LoVo (cell line): ENCODE measurements at regions not wholly inside any gene's neighbourhood (a gene's known extent, or its start where the extent isn't known, plus 50 kb on each side); places are given as distances from the start of the nearest gene placed in this dataset.
"Not testable (repeated sequence)": the region's sequence is repeated elsewhere in the genome, so short reads cannot be mapped to it uniquely, and the experiment has no call there.

ENCODE experiments used
- DNase-seq: peaks from one replicate; pipeline ENCODE4 v3.0.0-alpha.2; 2016; ENCODE audit warnings: low spot score

DNA sequence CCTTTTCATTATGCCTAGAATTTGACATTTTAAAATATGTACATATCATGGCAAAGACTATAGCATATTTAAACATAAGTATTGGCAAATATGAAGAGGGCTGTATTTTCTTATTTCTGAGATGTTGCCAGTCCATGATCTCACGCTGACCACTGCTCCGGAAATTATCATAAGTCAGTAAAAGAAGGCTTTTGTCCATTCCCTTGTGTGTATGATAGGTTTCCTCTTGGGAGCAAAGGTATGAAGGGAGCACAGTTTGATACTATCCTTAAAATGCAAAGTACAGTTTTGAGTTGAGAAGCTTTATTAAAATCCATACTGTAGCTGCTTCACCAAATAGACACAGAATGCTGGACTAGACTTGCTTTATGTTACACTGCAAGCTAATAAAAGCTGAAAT is 52.6 kb upstream of the AGA start:
- DNase-seq: no peak

- not testable (repeated sequence) for DNase-seq
These were observed 53.4 kb upstream of the AGA start for GRCh38 chr4:177495626-177496025.

GRCh38 chr4:177499537-177499936 is 57.3 kb upstream of the AGA start:
- no peak for DNase-seq

DNA sequence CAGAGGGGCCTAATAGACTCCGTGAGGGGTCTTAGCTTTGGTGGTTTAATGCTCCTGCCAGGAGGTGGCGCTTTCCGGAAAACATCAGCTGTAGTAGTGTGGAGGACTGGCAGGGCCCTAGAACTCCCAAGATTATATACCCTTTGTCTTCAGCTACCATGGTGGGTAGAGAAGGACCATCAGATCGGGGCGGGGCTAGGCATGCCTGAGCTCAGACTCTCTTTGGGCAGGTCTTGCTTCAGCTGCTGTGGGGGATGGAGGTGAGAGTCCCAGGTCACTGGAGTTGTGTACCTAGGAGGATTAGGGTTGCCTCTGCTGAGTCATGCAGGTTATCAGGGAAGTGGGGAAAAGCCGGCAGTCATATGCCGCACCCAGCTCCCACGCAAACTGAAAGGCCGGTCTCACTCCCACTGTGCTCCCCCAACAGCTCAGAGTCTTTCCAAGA is 63.0 kb upstream of the AGA start:
- DNase-seq: peak; percentile 11

DNA sequence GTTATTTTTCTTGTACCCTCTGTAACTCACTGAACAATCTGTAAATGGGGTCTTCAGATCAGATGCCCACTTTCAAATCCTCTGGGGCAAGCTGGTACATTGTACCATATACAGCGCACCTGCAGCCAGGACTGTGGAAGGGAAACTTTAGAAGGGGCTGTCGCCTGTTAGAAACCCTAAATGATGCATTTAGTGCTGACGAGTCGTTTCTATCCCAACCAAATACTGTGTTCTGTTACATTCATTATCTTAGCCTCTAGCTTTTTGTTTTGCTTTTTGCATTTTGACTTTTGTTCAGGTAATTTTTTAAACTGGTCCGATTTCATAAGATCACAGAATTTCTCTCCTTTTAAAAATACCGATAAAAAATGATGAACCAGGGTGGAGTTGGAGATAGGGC is 66.4 kb upstream of the AGA start:
- no peak for DNase-seq

GRCh38 chr4:177509226-177509745 is 67.0 kb upstream of the AGA start:
- no peak for DNase-seq

DNA sequence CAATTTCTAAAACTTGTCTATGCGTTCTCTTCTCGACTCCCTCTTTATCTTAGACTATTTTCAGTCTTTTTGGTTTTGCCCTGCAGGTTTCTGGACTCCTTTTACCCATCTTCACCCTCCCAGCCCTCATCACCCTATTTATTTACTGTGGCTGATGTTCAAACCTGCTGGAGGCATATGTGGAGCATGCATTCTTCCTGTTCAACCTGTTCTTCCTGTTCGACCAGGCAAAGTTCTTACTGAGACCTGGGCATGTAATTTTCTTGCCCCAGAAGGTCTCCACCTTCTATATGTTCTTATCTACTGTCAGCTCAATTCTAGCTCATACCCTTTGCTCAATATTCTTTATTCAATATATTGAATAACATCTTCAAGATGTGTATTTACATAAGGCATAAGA is 69.4 kb upstream of the AGA start:
- DNase-seq: peak; percentile 64

DNA sequence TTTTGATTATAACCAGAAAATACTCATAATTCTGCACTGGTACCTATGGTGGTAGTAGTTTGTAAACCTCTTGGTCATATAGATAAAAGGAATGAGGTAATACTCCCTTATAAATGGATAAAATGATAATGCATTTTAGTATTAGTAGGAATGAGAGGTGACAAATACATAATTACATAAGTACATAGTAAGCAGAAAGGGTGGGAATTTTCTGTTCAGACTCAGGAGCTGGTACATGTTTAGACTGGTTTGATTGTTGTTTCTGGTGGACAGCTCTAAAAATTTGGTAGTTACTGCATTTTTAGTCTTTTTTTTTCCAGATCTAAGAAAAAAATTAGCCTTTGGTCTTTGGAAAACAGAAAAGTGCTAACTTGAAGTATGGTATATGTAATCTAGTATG is 70.4 kb upstream of the AGA start:
- no peak for DNase-seq

- no peak for DNase-seq
These were observed 75.6 kb upstream of the AGA start for GRCh38 chr4:177517862-177518261.

DNA sequence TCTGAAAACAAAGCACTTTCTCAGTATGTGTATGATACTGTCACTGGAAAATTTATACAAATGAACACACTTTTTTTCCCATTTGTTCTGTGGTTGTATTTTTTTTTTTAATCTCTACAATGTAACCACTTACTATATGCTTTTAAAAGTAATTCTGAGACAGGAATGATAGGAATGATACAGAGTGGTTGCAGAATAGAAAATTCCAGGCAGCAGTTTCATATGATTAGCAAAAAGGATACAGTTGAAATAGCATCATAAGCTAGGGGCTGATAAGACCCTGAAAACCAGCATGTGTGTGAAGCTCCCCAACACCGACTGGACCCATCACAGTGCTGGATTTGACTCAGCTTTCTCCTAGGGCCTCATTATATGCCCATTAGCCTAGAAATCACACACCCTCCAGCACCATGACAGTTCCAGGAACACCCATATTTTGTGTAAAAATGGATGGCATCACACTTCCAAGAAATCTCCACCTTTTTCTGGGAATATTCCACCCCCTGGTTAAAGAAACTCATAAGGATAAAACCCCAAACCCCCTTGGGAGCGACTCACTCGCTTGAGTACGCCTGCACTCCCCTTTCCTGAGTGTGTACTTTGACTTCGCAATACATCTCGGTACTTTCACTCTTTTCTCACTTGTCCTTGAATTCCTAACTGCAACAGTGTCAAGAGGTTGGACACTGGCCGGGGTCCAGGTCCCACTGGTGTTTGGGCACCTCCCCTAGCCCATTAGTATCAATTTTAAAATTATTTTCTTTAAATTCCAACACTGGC is 77.4 kb upstream of the AGA start:
- no peak for DNase-seq

GRCh38 chr4:177528620-177529019 is 86.4 kb upstream of the AGA start:
- DNase-seq: no peak

- no peak for DNase-seq
These were observed 88.3 kb upstream of the AGA start for GRCh38 chr4:177530561-177530960.

DNA sequence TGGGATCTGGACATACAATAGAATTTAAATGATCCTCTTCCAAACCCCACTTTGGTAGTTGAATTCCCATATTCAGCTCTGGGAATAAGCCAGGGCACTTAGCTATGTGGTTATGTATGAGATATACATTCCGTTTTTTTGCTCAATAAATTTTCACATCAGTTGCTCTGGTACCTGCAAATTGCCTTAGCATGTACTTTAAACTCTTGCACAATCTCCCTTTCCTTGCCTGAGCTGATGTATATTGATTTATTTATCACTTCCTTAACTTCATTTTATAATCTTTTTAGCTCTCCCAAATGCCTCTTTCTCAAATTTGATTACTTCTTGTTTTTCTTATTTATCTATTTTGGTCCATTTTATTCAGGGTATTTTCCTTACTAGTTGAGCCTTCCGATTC is 90.1 kb upstream of the AGA start:
- DNase-seq: no peak

DNA sequence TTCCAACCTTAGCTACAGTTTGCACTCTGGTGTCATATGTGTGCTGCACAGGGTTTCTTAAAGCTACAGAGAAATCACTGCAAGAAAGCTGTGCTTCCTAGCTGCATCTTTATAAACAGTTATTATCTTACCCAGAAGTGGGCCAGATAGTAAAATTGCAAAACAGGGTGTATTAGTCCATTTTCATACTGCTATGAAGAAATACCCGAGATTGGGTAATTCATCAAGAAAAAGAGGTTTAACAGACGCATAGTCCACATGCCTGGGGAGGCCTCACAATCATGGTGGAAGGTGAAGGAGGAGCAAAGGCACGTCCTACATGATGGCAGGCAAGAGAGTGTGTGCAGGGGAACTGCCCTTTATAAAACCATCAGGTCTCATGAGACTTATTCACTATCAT is 92.6 kb upstream of the AGA start:
- DNase-seq: not testable (repeated sequence)

DNA sequence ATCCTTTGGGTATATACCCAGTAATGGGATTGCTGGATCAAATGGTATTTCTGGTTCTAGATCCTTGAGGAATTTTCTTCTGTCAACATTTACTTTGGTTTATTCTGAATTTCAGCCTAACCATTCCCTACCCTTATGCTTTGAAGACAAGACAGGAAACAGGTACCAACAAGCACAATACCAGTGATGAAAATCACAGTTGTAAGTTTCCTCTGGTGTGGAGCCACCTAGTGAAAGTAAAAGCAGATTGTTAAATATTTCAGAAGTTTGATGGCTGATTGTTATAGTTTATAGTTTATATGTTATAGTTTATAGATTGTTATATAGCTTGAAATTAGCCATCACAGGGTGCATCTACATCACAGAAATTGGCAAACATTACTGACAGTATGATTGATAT is 104.5 kb upstream of the AGA start:
- no peak for DNase-seq

DNA sequence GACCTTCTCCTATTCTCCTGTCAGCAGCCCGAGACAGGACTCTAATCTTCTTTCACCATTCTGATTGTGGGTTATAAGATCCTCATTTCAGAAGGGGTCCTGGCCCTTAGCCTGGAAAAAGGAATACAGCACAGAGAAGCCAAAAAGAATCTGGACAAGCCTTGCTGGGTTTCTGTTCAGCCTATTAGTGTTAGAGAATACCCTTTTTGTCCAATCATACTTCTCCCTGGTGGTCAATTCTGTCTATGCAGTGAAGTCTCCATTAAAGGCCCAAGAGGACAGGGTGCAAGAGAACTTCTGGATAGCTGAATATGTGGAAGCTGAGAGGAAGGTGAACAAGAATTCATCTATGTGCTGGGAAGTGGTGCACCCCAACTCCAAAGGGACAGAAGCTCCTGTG is 105.7 kb upstream of the AGA start:
- no peak for DNase-seq

DNA sequence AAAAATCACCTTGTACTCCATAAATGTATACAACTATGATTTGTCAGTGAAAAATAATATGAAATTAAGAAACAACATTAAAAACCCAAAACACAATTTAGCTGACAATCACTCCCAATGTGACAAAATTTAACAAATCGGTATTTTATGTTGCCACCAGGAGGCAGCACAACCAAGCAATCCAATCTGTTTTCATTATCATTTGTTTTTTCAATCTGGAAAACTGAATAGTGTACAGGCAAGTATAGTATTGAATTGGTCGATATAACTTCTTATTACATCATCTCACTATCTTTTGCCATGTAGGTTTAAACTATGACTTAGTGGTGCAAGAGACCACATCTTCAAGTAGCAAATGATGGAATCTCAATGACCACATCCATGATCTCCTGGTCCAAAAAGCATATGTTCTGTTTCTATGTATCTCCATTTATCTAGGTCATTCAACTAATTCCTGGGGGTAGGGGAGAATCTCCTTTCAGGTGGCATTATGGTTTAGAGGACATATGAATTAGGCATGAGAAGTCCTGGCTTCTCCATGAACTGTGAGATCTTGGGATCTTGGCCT is 112.9 kb upstream of the AGA start:
- peak; percentile 28 for DNase-seq

DNA sequence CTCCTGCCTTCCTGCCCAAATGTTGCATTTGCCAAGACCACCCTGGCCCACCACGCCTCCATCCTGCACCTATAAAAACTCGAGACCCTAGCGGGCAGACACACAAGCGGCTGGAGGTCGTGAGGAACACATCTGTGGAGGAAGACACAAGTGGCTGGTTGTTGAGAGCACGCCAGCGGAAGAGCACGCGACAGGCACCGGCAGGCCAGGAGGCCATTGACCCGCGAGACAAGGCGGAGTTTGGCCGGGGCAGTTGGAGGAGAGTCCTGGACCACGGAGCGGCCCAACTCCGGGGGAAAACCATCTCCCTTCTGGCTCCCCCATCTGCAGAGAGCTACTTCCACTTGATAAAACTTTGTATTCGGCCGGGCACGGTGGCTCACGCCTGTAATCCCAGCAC is 115.2 kb upstream of the AGA start:
- no peak for DNase-seq

DNA sequence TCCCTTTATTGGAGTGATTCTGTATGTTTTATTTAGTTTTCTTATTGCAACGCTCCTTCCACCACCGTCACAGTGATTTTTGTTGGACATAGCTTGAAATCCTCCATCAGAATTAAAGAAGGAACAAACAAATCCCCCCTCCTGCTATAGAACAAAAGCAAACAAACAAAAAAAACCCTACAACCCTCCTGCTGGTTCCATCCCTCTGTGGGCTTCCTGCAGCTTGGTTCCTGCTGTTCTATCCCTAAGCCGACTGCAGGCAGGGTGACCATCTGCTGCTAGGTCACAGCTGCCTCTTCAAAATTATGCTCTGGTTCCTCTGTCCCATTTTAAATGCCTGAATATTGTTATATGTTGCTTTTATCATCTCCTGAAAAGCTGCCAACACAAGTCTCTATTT is 116.8 kb upstream of the AGA start:
- no peak for DNase-seq

GRCh38 chr4:177562163-177562562 is 119.9 kb upstream of the AGA start:
- no peak for DNase-seq

DNA sequence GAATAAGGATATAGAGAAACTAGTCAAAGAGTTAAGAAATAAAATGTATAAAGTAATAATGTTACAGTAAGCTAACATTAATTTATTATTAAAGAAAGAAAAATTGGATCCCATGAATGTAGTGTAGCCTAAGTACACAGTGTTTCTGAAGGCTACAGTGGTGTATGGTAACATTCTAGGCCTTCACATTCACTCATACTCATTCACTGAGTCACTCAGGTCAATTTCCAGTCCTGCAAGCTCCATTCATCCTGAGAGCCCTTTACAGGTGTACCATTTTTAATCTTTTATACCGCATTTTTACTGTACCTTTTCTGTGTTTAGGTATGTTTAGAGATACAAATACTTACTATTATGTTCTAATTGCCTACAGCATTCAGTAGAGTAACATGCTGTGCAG is 120.6 kb upstream of the AGA start:
- no peak for DNase-seq

- DNase-seq: no peak
These were observed 124.5 kb upstream of the AGA start for GRCh38 chr4:177566691-177567090.

DNA sequence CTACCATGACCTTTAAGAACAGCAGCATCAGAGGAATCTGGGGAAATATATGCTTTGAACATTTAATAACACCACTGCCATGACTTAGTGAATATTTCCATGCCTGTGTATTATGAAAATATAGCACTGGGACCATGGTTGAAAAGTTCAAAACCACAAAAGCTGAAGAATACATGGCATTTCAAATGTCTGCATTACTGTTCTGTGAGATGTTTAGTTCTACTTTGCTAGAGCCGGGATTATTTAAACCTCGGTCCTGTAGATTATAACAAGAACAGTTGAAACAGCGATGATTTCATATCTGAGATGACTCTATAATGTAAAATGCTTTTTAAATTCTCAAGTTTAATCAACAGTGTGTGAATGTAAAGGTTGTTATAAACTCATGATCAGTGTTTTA is 126.7 kb upstream of the AGA start:
- DNase-seq: no peak

- DNase-seq: no peak
These were observed 127.2 kb upstream of the AGA start for GRCh38 chr4:177569434-177569833.
